Thymus (tissue), 11 donors: ENCODE measurements at regions not wholly inside any gene's neighbourhood (a gene's known extent, or its start where the extent isn't known, plus 50 kb on each side); places are given as distances from the start of the nearest gene placed in this dataset.

Source experiments
- DNase-seq, 9 donors: peaks; one replicate each; pipeline ENCODE4 v3.0.0-alpha.2; 2013; ENCODE audit warnings: low spot score in 9 of 9, low read depth in 6 of 9, missing footprints in 1 of 9
- H3K27ac ChIP-seq, 2 donors: one replicate each; pipeline ENCODE4 v1.5.1; 2013; ENCODE audit warnings: control low read depth in 1 of 2, low read depth in 1 of 2, low read length in 1 of 2, mild to moderate bottlenecking in 1 of 2, moderate library complexity in 1 of 2
- H3K27me3 ChIP-seq, 2 donors: one replicate each; pipeline ENCODE4 v1.5.1; 2013; ENCODE audit warnings: low read length in 1 of 2; ENCODE audit not compliant: control insufficient read depth in 2 of 2, insufficient read depth in 1 of 2
- H3K36me3 ChIP-seq, 2 donors: one replicate each; pipeline ENCODE4 v1.5.1; 2013; ENCODE audit warnings: low read length in 1 of 2, mild to moderate bottlenecking in 1 of 2, moderate library complexity in 1 of 2; ENCODE audit not compliant: control insufficient read depth in 2 of 2, insufficient read depth in 2 of 2
- H3K4me1 ChIP-seq, 2 donors: one replicate each; pipeline ENCODE4 v1.5.1; 2013; ENCODE audit warnings: low read length in 2 of 2; ENCODE audit not compliant: control insufficient read depth in 2 of 2, insufficient read depth in 2 of 2
- H3K4me3 ChIP-seq, 2 donors: one replicate each; pipeline ENCODE4 v1.5.1; 2013; ENCODE audit warnings: low read length in 2 of 2, control low read depth in 1 of 2, mild to moderate bottlenecking in 1 of 2
- H3K9me3 ChIP-seq, 2 donors: one replicate each; pipeline ENCODE4 v1.5.1; 2013; ENCODE audit warnings: low read length in 1 of 2, mild to moderate bottlenecking in 1 of 2; ENCODE audit not compliant: control insufficient read depth in 2 of 2, insufficient read depth in 1 of 2
- WGBS: extraction: QIAGEN DNeasy Blood & Tissue Kit; methylation state at CpG from one replicate; pipeline ENCODE4 v1.1.7; 2013; 5-methylcytosine and 5-hydroxymethylcytosine counted together
- donor health status: healthy.

GRCh38 chr13:32828711-32829110 is 187.5 kb upstream of the KL start:
- 96% methylated on average over 6 of the region's 6 CpGs for WGBS
- H3K4me3 ChIP-seq = no peak overlapping the region
- no peak for DNase-seq

DNA sequence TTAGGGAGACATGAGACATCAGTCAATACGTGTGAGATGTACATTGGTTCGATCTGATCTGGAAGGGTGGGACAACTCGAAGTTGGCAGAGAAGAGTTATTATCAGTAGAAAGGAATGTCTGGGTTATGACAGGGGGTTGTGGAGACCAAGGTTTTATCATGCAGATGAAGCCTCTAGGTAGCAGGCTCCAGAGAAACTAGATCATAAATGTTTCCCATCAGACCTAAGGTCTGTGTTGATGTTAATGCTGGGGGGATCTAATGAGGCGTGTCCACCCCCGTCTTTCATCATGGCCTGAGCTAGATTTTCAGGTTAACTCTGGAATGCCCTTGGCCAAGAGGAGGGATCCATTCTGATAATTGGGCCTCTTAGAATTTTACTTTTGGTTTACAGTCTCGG is 187.0 kb upstream of the KL start:
- WGBS = 94% methylated on average over 6 of the region's 6 CpGs
- Histone ChIP-seq H3K27me3 (no peaks in the 10 kb centered on the region), H3K27ac (no peak overlapping the region)

More at GRCh38 chr13:32828711-32829110, 187.5 kb upstream of the KL start:
- no peaks in the 10 kb centered on the region for H3K27me3 ChIP-seq
- no peak overlapping the region for H3K27ac ChIP-seq
- no peaks in the 10 kb centered on the region for H3K36me3 ChIP-seq
- no peaks in the 10 kb centered on the region for H3K9me3 ChIP-seq
- H3K4me1 ChIP-seq = no peaks in the 10 kb centered on the region

DNA sequence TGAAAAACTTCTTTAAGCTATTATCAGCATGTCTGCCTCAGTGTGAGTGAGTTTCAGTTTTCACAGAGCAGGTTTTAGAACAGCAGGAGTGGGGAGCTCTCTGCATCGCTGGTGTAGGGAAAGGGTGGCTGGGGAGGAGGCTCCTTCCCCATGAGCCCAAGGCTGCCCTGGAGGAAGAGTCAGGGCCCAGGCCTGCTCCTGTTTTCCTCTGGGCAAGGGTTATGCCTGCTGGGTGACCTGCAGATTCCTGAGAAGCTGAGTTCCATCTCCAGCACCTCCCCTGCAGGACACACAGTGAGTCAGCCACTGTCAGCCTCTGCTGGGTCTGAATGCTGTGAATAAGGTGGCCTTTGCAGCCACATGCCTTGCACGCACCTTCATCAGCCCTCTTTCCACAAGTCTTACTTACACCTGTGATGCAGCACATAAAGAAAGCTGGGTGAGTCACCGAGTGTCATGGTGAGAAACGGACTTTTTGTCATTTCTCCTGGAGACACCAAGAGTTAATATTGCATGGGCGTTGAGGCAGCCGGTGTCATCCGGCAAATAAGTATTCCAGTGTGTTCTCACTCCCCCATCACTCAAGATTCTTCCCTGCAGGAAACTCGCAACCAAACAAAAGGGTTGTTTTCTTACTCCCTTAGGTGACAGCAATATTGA is 186.4 kb upstream of the KL start:
- DNase-seq = no peak
- Histone ChIP-seq H3K4me3 (no peak overlapping the region), H3K4me1 (no peaks in the 10 kb centered on the region), H3K27me3 (no peaks in the 10 kb centered on the region), H3K36me3 (no peaks in the 10 kb centered on the region), H3K27ac (no peak overlapping the region), H3K9me3 (no peaks in the 10 kb centered on the region)
- WGBS = 93% methylated on average over 8 of the region's 8 CpGs

More for the DNA sequence above, 187.0 kb upstream of the KL start:
- Histone ChIP-seq H3K4me1 (no peaks in the 10 kb centered on the region), H3K4me3 (no peak overlapping the region), H3K9me3 (no peaks in the 10 kb centered on the region), H3K36me3 (no peaks in the 10 kb centered on the region)
- DNase-seq = no peak

DNA sequence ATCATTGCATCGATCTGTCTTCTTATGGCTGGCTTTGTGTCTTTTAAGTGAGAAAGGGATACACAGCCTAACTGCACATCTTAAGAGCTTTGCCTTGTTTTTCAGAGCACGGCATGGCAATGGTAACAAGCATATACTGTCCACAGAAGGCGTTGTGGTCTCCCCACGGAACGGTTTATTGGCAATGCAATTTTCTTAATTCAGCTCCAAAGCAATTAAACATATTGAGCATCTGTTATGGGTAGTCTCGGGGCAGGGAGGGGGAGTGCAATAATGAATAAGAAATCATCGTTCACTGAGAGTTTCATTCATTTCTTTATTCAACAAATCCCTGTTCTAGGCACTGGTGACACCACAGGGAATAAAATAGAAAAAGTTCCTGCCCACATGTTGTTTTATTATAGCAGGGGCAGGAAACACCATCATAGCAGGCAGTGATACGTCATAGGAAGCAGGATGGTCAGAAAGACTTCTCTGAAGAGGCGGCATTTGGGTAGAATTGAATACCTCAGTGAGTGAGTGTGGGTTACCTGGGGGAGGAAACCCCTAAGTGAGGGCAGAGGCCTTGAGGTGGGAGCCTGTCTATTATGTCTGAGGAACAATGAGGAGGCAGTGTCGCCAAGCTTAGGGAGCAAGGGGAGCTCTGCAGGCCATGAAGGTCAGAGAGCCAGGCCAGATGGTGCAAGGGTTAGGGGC is 185.7 kb upstream of the KL start:
- no peaks in the 10 kb centered on the region for H3K36me3 ChIP-seq
- no peaks in the 10 kb centered on the region for H3K9me3 ChIP-seq
- WGBS = 97% methylated on average over 10 of the region's 10 CpGs
- DNase-seq = no peak
- no peaks in the 10 kb centered on the region for H3K4me1 ChIP-seq
- H3K27ac ChIP-seq = no peak overlapping the region
- H3K4me3 ChIP-seq = no peak overlapping the region
- no peaks in the 10 kb centered on the region for H3K27me3 ChIP-seq

DNA sequence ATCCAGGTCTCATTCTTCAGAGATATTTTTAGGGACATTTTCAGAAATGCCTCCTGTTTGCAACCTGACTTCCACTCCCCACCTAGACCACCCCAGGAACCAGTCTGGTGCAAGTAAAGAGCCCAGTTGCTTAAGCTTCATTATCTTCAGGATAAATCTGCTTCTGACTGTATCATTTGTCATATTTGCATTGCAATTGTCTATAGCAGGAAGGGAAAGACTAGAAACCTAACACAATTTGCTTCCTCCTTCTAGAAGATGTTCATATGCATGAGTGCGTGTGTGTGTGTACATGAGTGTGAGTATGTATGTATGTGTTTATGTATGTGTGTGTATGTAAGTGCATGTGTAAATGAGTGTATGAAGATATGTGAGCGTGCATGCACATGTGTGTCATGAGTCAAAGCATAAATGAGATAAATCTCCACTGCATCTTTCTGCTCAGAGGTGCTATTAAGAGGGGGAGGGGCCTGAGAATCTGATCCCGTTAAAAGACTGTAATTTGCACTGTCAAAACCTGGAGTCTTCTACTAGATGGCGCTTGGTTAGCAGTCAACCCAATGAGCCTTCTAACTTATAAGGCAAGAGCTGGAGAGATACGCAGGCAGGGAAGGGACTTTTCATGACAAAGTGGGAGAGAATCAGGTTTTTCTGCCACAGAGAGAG is 178.8 kb upstream of the KL start:
- no peaks in the 10 kb centered on the region for H3K27me3 ChIP-seq
- no peak overlapping the region for H3K4me3 ChIP-seq
- H3K27ac ChIP-seq = no peak overlapping the region
- 94% methylated on average over 5 of the region's 5 CpGs for WGBS
- no peaks in the 10 kb centered on the region for H3K9me3 ChIP-seq
- H3K4me1 ChIP-seq = peaks cover 0 to 6% of the 10 kb centered on the region in 2 donors
- DNase-seq = no peak
- H3K36me3 ChIP-seq = no peaks in the 10 kb centered on the region

DNA sequence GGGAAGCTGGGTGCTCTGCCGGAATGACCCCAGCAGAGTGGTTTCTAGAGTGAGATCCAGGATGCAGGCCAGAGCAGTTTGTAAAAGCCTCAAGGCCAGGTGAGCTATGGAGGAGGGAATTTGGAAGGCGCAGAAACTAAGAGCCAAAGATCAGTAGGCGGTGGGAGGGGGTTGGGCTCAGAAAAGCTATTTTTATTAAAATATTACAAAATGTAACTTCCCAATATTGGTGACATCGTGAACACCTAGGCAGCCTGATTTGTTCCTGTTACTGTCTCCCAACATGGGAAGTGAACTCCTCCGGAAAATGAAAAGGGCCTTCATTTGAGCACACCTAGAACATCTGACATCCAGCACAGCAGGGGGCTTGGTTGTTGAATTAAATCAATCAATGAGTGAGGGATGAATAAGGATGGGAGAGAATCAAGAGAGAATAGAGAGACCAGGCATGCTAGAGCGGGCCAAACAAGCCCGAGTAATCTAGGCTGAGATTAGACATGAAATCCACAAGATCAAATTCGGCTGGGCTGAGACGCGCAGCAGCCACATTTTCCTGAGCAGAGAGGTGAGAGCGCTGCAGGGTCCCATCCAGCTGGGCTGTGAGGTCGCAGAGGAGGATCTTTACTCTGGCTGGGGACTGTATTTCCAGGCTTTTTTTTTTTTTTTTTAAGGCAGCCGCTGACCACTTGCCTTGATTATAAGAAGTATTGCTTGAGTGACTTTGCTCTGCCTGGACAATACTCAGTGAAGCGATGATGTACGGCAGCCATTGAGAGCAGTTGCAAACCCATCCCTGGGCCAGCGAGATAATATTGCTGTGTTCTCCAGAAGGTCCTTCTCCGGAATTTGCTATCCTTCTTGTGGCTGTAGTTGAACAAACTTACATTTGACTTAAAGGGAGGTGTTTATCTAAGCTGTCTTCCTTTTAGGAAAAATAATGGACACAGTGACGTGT is 178.0 kb upstream of the KL start:
- Histone ChIP-seq H3K27ac (no peak overlapping the region), H3K4me3 (no peak overlapping the region), H3K9me3 (peaks cover 0 to 3% of the 10 kb centered on the region in 2 donors), H3K4me1 (peaks cover 0 to 6% of the 10 kb centered on the region in 2 donors), H3K36me3 (no peaks in the 10 kb centered on the region), H3K27me3 (no peaks in the 10 kb centered on the region)
- no peak for DNase-seq
- 96% methylated on average over 18 of the region's 18 CpGs for WGBS

DNA sequence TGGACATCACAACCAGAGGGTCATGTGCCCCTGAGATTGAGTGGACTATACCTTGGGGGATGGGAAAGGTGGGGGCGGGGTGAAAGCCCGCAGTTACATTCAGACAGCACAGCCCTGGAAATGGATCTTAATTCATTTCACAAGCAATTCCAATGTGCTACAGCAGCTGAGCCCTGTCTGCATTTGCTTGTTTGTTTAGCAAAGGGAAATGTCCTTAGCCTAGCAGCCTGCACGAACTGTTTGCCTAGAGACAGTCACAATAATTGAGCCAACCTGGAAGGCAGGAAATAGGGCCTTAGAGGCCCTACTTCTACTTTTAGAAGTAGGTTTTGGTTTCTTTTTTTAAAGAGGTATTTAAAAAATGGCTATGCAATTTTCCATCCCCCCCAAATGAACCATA is 177.3 kb upstream of the KL start:
- Histone ChIP-seq H3K36me3 (no peaks in the 10 kb centered on the region), H3K9me3 (peaks cover 0 to 3% of the 10 kb centered on the region in 2 donors), H3K4me3 (no peak overlapping the region), H3K27me3 (no peaks in the 10 kb centered on the region), H3K4me1 (peaks cover 0 to 6% of the 10 kb centered on the region in 2 donors), H3K27ac (peak overlapping the region in 1 of 2 donors; percentile 58)
- 54% methylated on average over 3 of the region's 3 CpGs for WGBS
- peak in 5 of 9 donors; percentile 1 to 37 (median 5) for DNase-seq

- peaks cover 0 to 6% of the 10 kb centered on the region in 2 donors for H3K4me1 ChIP-seq
- H3K27ac ChIP-seq = no peak overlapping the region
- WGBS = 95% methylated on average over 5 of the region's 5 CpGs
These were observed 176.1 kb upstream of the KL start for GRCh38 chr13:32840113-32840512.

More at GRCh38 chr13:32840113-32840512, 176.1 kb upstream of the KL start:
- no peaks in the 10 kb centered on the region for H3K27me3 ChIP-seq
- DNase-seq = no peak
- H3K4me3 ChIP-seq = no peak overlapping the region
- H3K36me3 ChIP-seq = no peaks in the 10 kb centered on the region
- peaks cover 0 to 3% of the 10 kb centered on the region in 2 donors for H3K9me3 ChIP-seq
